Subcutaneous abdominal adipose tissue (tissue), 5 donors: ENCODE measurements at regions not wholly inside any gene's neighbourhood (a gene's known extent, or its start where the extent isn't known, plus 50 kb on each side); places are given as distances from the start of the nearest gene placed in this dataset.
A peak's percentile ranks its signal among the peaks of the same experiment; 100 is the strongest.
"Not testable (repeated sequence)": the region's sequence is repeated elsewhere in the genome, so short reads cannot be mapped to it uniquely, and the experiment has no call there.

ENCODE experiments used
- H3K27ac ChIP-seq: one replicate; pipeline ENCODE4 v1.7.0; 2013; ENCODE audit warnings: low read depth, mild to moderate bottlenecking, inconsistent platforms, low read length, moderate library complexity
- H3K27me3 ChIP-seq, 5 donors: one replicate each; pipeline ENCODE4 v1.7.0; 2013; ENCODE audit warnings: low read length in 5 of 5, inconsistent platforms in 1 of 5; ENCODE audit not compliant: control insufficient read depth in 5 of 5, insufficient read depth in 4 of 5
- H3K36me3 ChIP-seq, 5 donors: one replicate each; pipeline ENCODE4 v1.7.0; 2013; ENCODE audit warnings: low read length in 5 of 5; ENCODE audit not compliant: control insufficient read depth in 5 of 5, insufficient read depth in 5 of 5
- H3K4me1 ChIP-seq, 5 donors: one replicate each; pipeline ENCODE4 v1.7.0; 2013; ENCODE audit warnings: low read length in 5 of 5, mild to moderate bottlenecking in 3 of 5, moderate library complexity in 1 of 5; ENCODE audit not compliant: control insufficient read depth in 5 of 5, insufficient read depth in 5 of 5
- H3K4me3 ChIP-seq, 5 donors: one replicate each; pipeline ENCODE4 v1.7.0; 2013; ENCODE audit warnings: low read length in 5 of 5, low read depth in 1 of 5
- H3K9ac ChIP-seq, 5 donors: one replicate each; pipeline ENCODE4 v1.7.0; 2013; ENCODE audit warnings: low read length in 5 of 5, mild to moderate bottlenecking in 4 of 5, moderate library complexity in 3 of 5
- H3K9me3 ChIP-seq, 5 donors: one replicate each; pipeline ENCODE4 v1.7.0; 2013; ENCODE audit warnings: low read length in 5 of 5; ENCODE audit not compliant: control insufficient read depth in 5 of 5
- donor health status: healthy.
- donor health status: healthy.
- donor health status: healthy.
- donor health status: healthy.
- donor health status: healthy.

DNA sequence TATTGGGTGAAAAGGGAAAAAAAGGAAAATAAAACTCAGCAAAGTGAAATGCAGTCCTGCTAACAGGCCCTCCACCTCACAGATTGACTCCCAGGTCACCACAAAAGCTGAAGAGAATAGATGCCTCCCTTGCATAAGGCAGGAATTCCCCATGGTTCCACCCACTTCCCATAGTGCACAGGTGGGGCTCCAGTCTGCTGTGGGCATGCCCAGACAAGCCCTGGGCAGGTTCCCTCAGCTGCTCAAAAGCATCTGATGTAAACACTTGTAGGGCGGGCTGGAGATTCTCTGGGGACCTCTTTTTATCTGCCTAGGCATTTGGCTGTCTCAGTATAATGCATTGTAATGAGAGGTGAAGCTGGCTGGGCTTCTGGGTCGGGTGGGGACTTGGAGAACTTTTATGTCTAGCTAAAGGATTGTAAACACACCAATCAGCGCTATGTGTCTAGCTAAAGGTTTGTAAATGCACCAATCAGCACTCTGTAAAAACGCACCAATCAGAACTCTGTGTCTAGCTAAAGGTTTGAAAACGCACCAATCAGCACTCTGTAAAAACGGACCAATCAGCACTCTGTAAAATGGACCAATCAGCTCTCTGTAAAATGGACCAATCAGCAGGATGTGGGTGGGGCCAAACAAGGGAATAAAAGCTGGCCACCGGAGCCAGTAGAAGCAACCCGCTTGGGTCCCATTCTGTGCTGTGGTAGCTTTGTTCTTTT, 1231.5 kb downstream of the ADGRL3 start:
- H3K9ac ChIP-seq, H3K36me3 ChIP-seq, H3K27ac ChIP-seq, H3K4me3 ChIP-seq, H3K27me3 ChIP-seq, H3K4me1 ChIP-seq, H3K9me3 ChIP-seq: not testable (repeated sequence)

- no peaks in the 10 kb centered on the region for H3K36me3 ChIP-seq
- H3K27me3 ChIP-seq = no peaks in the 10 kb centered on the region
- H3K9ac ChIP-seq = no peak overlapping the region
- no peak overlapping the region for H3K27ac ChIP-seq
- no peaks in the 10 kb centered on the region for H3K4me1 ChIP-seq
- no peak overlapping the region for H3K4me3 ChIP-seq
- H3K9me3 ChIP-seq = peaks cover 0 to 5% (median 0%) of the 10 kb centered on the region in 5 donors
Observed at GRCh38 chr4:62429297-62429696, 1229.2 kb downstream of the ADGRL3 start.

DNA sequence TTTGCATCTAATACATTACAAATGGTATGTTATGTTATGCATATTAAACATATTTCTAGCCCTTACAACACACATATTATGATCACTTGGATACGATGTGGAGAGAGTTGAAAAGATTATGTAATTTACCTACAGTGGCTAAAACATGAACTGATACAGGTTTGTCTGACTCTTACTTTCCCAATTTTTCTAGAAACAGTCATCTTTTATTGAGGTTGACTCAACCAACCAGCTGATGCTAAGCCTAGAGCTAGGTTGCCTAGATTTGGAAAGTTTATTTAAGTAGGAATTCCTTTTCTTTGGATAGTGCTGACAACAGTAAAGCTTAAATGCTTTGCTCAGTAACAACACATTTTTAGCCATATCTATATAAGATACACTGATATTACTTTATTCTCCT, 1215.1 kb downstream of the ADGRL3 start:
- Histone ChIP-seq H3K4me3 (no peak overlapping the region), H3K27me3 (no peaks in the 10 kb centered on the region), H3K27ac (no peak overlapping the region), H3K9ac (no peak overlapping the region), H3K9me3 (peaks cover 0 to 4% (median 0%) of the 10 kb centered on the region in 5 donors), H3K36me3 (no peaks in the 10 kb centered on the region), H3K4me1 (no peaks in the 10 kb centered on the region)

GRCh38 chr4:62414563-62414962, 1214.4 kb downstream of the ADGRL3 start:
- Histone ChIP-seq H3K4me3 (no peak overlapping the region), H3K27me3 (no peaks in the 10 kb centered on the region), H3K9me3 (peaks cover 0 to under 1% (median 0%) of the 10 kb centered on the region in 5 donors), H3K36me3 (no peaks in the 10 kb centered on the region), H3K4me1 (no peaks in the 10 kb centered on the region), H3K27ac (no peak overlapping the region), H3K9ac (no peak overlapping the region)

GRCh38 chr4:62410371-62411003, 1210.4 kb downstream of the ADGRL3 start:
- Histone ChIP-seq H3K27me3 (no peaks in the 10 kb centered on the region), H3K4me3 (no peak overlapping the region), H3K36me3 (no peaks in the 10 kb centered on the region), H3K27ac (no peak overlapping the region), H3K9ac (no peak overlapping the region), H3K9me3 (no peaks in the 10 kb centered on the region), H3K4me1 (no peaks in the 10 kb centered on the region)

DNA sequence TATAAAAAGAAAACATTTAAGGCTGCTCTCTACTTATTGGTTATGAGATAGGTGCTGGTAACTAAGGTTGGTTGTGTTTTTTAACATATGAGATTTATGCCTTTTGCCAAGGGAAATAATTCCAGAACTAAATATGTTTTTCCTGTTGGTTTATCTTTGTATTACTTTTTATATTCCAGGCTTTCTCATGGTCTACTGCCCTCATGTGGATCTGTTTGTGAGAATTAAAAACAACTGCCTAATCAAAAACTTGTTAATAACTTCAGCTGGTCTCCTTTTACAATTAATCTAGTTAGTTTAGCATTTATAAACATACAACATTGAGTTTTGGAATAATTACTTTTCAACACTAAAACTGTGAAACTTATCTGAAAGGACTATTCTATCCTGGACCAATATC, 1208.3 kb downstream of the ADGRL3 start:
- Histone ChIP-seq H3K9me3 (no peaks in the 10 kb centered on the region), H3K4me1 (no peaks in the 10 kb centered on the region), H3K36me3 (no peaks in the 10 kb centered on the region), H3K27ac (no peak overlapping the region), H3K4me3 (no peak overlapping the region), H3K9ac (no peak overlapping the region), H3K27me3 (no peaks in the 10 kb centered on the region)

- H3K36me3 ChIP-seq = no peaks in the 10 kb centered on the region
- no peak overlapping the region for H3K4me3 ChIP-seq
- no peak overlapping the region for H3K27ac ChIP-seq
- H3K27me3 ChIP-seq = no peaks in the 10 kb centered on the region
- H3K9ac ChIP-seq = no peak overlapping the region
- no peaks in the 10 kb centered on the region for H3K9me3 ChIP-seq
- H3K4me1 ChIP-seq = no peaks in the 10 kb centered on the region
Observed at GRCh38 chr4:62407534-62407933, 1207.4 kb downstream of the ADGRL3 start.

DNA sequence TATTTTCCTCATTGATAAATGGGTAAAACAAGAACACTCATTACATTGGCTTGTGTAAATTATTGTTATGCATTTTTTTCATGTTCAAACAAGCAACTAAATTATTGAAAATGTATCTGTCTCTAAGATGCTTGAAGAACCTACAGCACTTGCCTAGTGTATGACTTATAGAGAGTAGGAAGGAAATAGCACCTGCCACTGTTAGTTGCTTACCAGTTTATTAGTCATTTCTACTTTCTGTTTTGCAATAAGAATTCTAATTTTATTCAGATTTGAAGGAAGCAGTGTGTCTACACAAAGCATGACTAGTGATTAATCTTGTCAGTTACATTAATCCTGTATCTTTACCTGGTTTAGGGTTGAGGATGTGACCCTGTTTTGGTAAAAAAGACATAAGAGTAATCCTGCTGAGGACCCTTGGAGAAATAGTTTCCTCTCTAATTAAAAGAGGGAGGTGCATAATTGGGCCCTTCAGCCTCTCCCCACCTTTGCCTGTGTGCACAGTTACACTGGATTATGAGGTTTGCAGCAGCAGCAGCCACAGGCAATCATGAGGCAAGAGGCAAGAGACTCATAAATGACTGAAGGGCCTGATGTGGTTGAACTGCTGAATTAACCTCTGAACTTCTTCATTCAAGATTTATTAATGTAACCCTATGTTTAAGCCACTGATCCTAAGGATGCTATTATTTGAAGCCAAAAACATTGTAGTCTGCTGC, 1202.1 kb downstream of the ADGRL3 start:
- Histone ChIP-seq H3K27ac (no peak overlapping the region), H3K36me3 (no peaks in the 10 kb centered on the region), H3K4me1 (no peaks in the 10 kb centered on the region), H3K27me3 (no peaks in the 10 kb centered on the region), H3K9me3 (no peaks in the 10 kb centered on the region), H3K4me3 (no peak overlapping the region), H3K9ac (no peak overlapping the region)

DNA sequence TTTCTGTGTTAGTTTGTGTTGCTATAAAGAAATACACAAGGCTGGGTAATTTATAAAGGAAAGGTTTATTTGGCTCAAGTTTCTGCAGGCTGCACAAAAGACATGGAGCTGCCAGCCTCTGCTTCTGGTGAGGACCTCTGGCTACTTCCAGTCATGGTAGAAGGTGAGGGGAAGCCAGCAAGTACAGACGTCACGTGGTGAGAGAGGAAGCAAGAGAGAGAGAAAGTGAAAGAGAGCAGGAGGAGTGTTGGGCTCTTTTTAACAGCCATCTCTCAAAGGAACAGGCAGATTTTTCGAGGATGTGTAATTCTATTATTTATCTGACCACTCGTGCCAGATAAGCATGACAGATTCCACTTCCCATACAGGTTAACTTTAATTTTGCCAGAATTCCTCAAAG, 1199.1 kb downstream of the ADGRL3 start:
- peak overlapping the region in 1 of 5 donors; percentile 29 for H3K4me3 ChIP-seq
- no peak overlapping the region for H3K27ac ChIP-seq
- H3K9me3 ChIP-seq = no peaks in the 10 kb centered on the region
- no peaks in the 10 kb centered on the region for H3K27me3 ChIP-seq
- H3K9ac ChIP-seq = no peak overlapping the region
- no peaks in the 10 kb centered on the region for H3K36me3 ChIP-seq
- no peaks in the 10 kb centered on the region for H3K4me1 ChIP-seq

DNA sequence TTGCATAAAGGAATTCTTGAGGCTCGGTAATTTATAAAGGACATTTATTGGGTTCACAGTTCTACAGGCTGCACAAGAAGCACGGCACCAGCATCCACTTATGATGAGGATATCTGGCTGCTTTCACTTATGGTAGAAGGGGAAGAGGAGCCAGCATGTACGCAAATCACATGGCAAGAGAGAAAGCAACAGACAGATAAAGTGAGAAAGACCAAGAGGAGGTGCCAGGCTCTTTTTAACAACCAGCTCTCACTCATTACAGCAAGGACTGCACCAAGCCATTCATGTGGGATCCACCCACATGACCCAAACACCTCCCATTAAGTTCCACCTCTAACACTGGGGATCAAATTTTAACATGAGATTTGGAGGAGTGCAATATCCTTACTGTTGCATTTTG, 1198.2 kb downstream of the ADGRL3 start:
- H3K27ac ChIP-seq = no peak overlapping the region

More for the DNA sequence above, 1198.2 kb downstream of the ADGRL3 start:
- Histone ChIP-seq H3K27me3 (no peaks in the 10 kb centered on the region), H3K9me3 (no peaks in the 10 kb centered on the region), H3K36me3 (no peaks in the 10 kb centered on the region), H3K9ac (no peak overlapping the region), H3K4me1 (no peaks in the 10 kb centered on the region), H3K4me3 (no peak overlapping the region)
